Karpas-422 (cell line): ENCODE measurements at regions not wholly inside any gene's neighbourhood (a gene's known extent, or its start where the extent isn't known, plus 50 kb on each side); places are given as distances from the start of the nearest gene placed in this dataset.

Source experiments
- DNase-seq: peaks from one replicate; pipeline ENCODE4 v3.0.0-alpha.2; 2015
- H2AFZ ChIP-seq: fragments of 200-600 bp; sonication (generic); 2 replicates; pipeline ENCODE4 v1.6.1; 2014; ENCODE audit warnings: antibody characterized with exemption, low read length, mixed read lengths
- H3K27ac ChIP-seq: fragments of 200-600 bp; sonication (generic); 2 replicates; pipeline ENCODE4 v1.5.1; 2014; ENCODE audit warnings: mild to moderate bottlenecking, low read length, moderate library complexity
- H3K27me3 ChIP-seq: fragments of 200-600 bp; sonication (generic); 2 replicates; pipeline ENCODE4 v1.6.1; 2014; ENCODE audit warnings: low read length, mixed read lengths
- H3K36me3 ChIP-seq: fragments of 200-600 bp; sonication (generic); 2 replicates; pipeline ENCODE4 v1.6.1; 2014; ENCODE audit warnings: low read length, mixed read lengths; ENCODE audit not compliant: insufficient read depth
- H3K4me1 ChIP-seq: fragments of 200-600 bp; sonication (generic); 2 replicates; pipeline ENCODE4 v1.6.1; 2014; ENCODE audit warnings: mild to moderate bottlenecking, low read length, mixed read lengths
- H3K4me2 ChIP-seq: fragments of 200-600 bp; sonication (generic); 2 replicates; pipeline ENCODE4 v1.6.1; 2014; ENCODE audit warnings: low read length, low read depth, mild to moderate bottlenecking; ENCODE audit not compliant: poor library complexity, severe bottlenecking
- H3K4me3 ChIP-seq: fragments of 200-600 bp; sonication (generic); 2 replicates; pipeline ENCODE4 v1.5.1; 2014; ENCODE audit warnings: mild to moderate bottlenecking, antibody characterized with exemption, low read length, mixed read lengths
- H3K79me2 ChIP-seq: fragments of 200-600 bp; sonication (generic); 2 replicates; pipeline ENCODE4 v1.6.1; 2014; ENCODE audit warnings: mild to moderate bottlenecking, low read length, mixed read lengths
- H3K9ac ChIP-seq: fragments of 200-600 bp; sonication (generic); 2 replicates; pipeline ENCODE4 v1.6.0; 2014; ENCODE audit warnings: low read length
- H3K9me2 ChIP-seq: fragments of 200-600 bp; sonication (generic), shearing (Covaris generic); replicated peaks from 2 replicates; pipeline ENCODE4 v1.6.0; 2014; ENCODE audit warnings: mild to moderate bottlenecking, low read length, moderate library complexity; ENCODE audit not compliant: insufficient read depth
- H3K9me3 ChIP-seq: fragments of 300-700, 200-600 bp; sonication (generic); 2 replicates; pipeline ENCODE4 v1.6.1; 2014; ENCODE audit warnings: low read length, mixed read lengths
- H4K20me1 ChIP-seq: fragments of 200-600 bp; sonication (generic); 2 replicates; pipeline ENCODE4 v1.6.1; 2014; ENCODE audit warnings: mild to moderate bottlenecking, antibody characterized with exemption, low read length, low read depth; ENCODE audit not compliant: insufficient read depth

- Histone ChIP-seq H3K36me3 (no peaks in the 10 kb centered on the region), H3K79me2 (no peaks in the 10 kb centered on the region), H3K9ac (no peak overlapping the region), H3K4me1 (no peaks in the 10 kb centered on the region), H3K4me2 (no peak overlapping the region), H3K4me3 (no peak overlapping the region), H3K27ac (no peak overlapping the region), H4K20me1 (no peaks in the 10 kb centered on the region), H2AFZ (no peak overlapping the region), H3K9me3 (no peaks in the 10 kb centered on the region), H3K27me3 (no peaks in the 10 kb centered on the region), H3K9me2 (no peaks in the 10 kb centered on the region)
- no peak for DNase-seq
These were observed 836.1 kb downstream of the NLGN4Y start for GRCh38 chrY:15360471-15360870.

GRCh38 chrY:15364996-15365395 is 840.7 kb downstream of the NLGN4Y start:
- Histone ChIP-seq H4K20me1 (no peaks in the 10 kb centered on the region), H3K9ac (no peak overlapping the region), H3K27me3 (no peaks in the 10 kb centered on the region), H3K9me3 (no peaks in the 10 kb centered on the region), H3K4me3 (no peak overlapping the region), H3K27ac (no peak overlapping the region), H2AFZ (no peak overlapping the region), H3K4me2 (no peak overlapping the region), H3K9me2 (no peaks in the 10 kb centered on the region), H3K36me3 (no peaks in the 10 kb centered on the region), H3K4me1 (no peaks in the 10 kb centered on the region), H3K79me2 (no peaks in the 10 kb centered on the region)
- DNase-seq = no peak

GRCh38 chrY:15368786-15369185 is 844.5 kb downstream of the NLGN4Y start:
- Histone ChIP-seq H3K9me3 (no peaks in the 10 kb centered on the region), H3K27ac (no peak overlapping the region), H3K9me2 (no peaks in the 10 kb centered on the region), H3K4me2 (no peak overlapping the region), H3K36me3 (no peaks in the 10 kb centered on the region), H2AFZ (no peak overlapping the region), H3K4me3 (no peak overlapping the region), H3K4me1 (no peaks in the 10 kb centered on the region), H4K20me1 (no peaks in the 10 kb centered on the region), H3K79me2 (no peaks in the 10 kb centered on the region), H3K9ac (no peak overlapping the region), H3K27me3 (no peaks in the 10 kb centered on the region)
- no peak for DNase-seq

- DNase-seq = no peak
- Histone ChIP-seq H3K4me2 (no peak overlapping the region), H2AFZ (no peak overlapping the region), H3K79me2 (no peaks in the 10 kb centered on the region), H3K27ac (no peak overlapping the region), H3K27me3 (no peaks in the 10 kb centered on the region), H4K20me1 (no peaks in the 10 kb centered on the region), H3K9me3 (no peaks in the 10 kb centered on the region), H3K4me3 (no peak overlapping the region), H3K9me2 (no peaks in the 10 kb centered on the region), H3K36me3 (no peaks in the 10 kb centered on the region), H3K4me1 (no peaks in the 10 kb centered on the region), H3K9ac (no peak overlapping the region)
These were observed 860.8 kb downstream of the NLGN4Y start for GRCh38 chrY:15385178-15385577.

- no peaks in the 10 kb centered on the region for H3K27me3 ChIP-seq
- no peaks in the 10 kb centered on the region for H3K4me1 ChIP-seq
- H2AFZ ChIP-seq = no peak overlapping the region
- no peaks in the 10 kb centered on the region for H3K9me2 ChIP-seq
- DNase-seq = no peak
- H3K36me3 ChIP-seq = no peaks in the 10 kb centered on the region
- H3K9ac ChIP-seq = no peak overlapping the region
- no peaks in the 10 kb centered on the region for H3K9me3 ChIP-seq
- H3K4me3 ChIP-seq = no peak overlapping the region
- no peak overlapping the region for H3K4me2 ChIP-seq
- no peaks in the 10 kb centered on the region for H4K20me1 ChIP-seq
- no peaks in the 10 kb centered on the region for H3K79me2 ChIP-seq
- no peak overlapping the region for H3K27ac ChIP-seq
These were observed 873.4 kb downstream of the NLGN4Y start for GRCh38 chrY:15397556-15398280.

GRCh38 chrY:15402451-15402850 is 878.1 kb downstream of the NLGN4Y start:
- H3K9ac ChIP-seq = no peak overlapping the region
- H3K4me1 ChIP-seq = no peaks in the 10 kb centered on the region
- H3K27me3 ChIP-seq = no peaks in the 10 kb centered on the region
- H2AFZ ChIP-seq = no peak overlapping the region
- no peaks in the 10 kb centered on the region for H3K36me3 ChIP-seq
- H3K4me2 ChIP-seq = no peak overlapping the region
- no peaks in the 10 kb centered on the region for H3K79me2 ChIP-seq
- DNase-seq = no peak
- H3K9me3 ChIP-seq = no peaks in the 10 kb centered on the region
- H3K9me2 ChIP-seq = no peaks in the 10 kb centered on the region
- H4K20me1 ChIP-seq = no peaks in the 10 kb centered on the region
- no peak overlapping the region for H3K27ac ChIP-seq
- H3K4me3 ChIP-seq = no peak overlapping the region

- no peaks in the 10 kb centered on the region for H3K36me3 ChIP-seq
- H2AFZ ChIP-seq = no peak overlapping the region
- H3K9ac ChIP-seq = no peak overlapping the region
- H3K4me1 ChIP-seq = no peaks in the 10 kb centered on the region
- H3K9me2 ChIP-seq = no peaks in the 10 kb centered on the region
- no peaks in the 10 kb centered on the region for H3K79me2 ChIP-seq
- H3K9me3 ChIP-seq = no peaks in the 10 kb centered on the region
- no peaks in the 10 kb centered on the region for H4K20me1 ChIP-seq
- no peak overlapping the region for H3K4me2 ChIP-seq
- H3K4me3 ChIP-seq = no peak overlapping the region
- no peak for DNase-seq
- no peak overlapping the region for H3K27ac ChIP-seq
- no peaks in the 10 kb centered on the region for H3K27me3 ChIP-seq
These were observed 880.2 kb downstream of the NLGN4Y start for GRCh38 chrY:15404551-15404950.

- Histone ChIP-seq H3K36me3 (no peaks in the 10 kb centered on the region), H3K4me2 (no peak overlapping the region), H4K20me1 (no peaks in the 10 kb centered on the region), H3K79me2 (no peaks in the 10 kb centered on the region), H3K27me3 (no peaks in the 10 kb centered on the region), H3K9me2 (no peaks in the 10 kb centered on the region), H3K9me3 (no peaks in the 10 kb centered on the region), H3K4me1 (no peaks in the 10 kb centered on the region), H2AFZ (no peak overlapping the region), H3K9ac (no peak overlapping the region), H3K27ac (no peak overlapping the region), H3K4me3 (no peak overlapping the region)
- no peak for DNase-seq
These were observed 890.8 kb downstream of the NLGN4Y start for GRCh38 chrY:15415165-15415564.
